ENCODE measurements at regions not wholly inside any gene's neighbourhood (a gene's known extent, or its start where the extent isn't known, plus 50 kb on each side); places are given as distances from the start of the nearest gene placed in this dataset.

- no peak for TF ChIP-seq CTCF (IDR thresholded peaks at IDR 0.05; ENCODE audit: control extremely low read depth, extremely low read depth, low read depth, missing control alignments)
- ChIA-PET POLR2A (no interaction called here), CTCF (interaction anchor here (1.0 to 1.8 kb wide), 4 partner anchors 9 to 533 kb away, joined by 3 to 6 read pairs (median 4); no protein-coding TSS in a partner anchor)
- no peak for DNase-seq (ENCODE audit: extremely low spot score)
Measured at GRCh38 chr5:81906086-81906485, 65.7 kb upstream of the ATG10 start.

- DNase-seq (ENCODE audit: extremely low spot score) = no peak
- TF ChIP-seq CTCF (IDR thresholded peaks at IDR 0.05; ENCODE audit: control extremely low read depth, extremely low read depth, low read depth, missing control alignments) = no peak
- POLR2A ChIA-PET = no interaction called here
- CTCF ChIA-PET = interaction anchor here (1.1 kb wide), 1 partner anchor 18 kb away, joined by 3 read pairs; no protein-coding TSS in a partner anchor
Measured at GRCh38 chr5:81904861-81905260, 67.0 kb upstream of the ATG10 start.

GRCh38 chr5:81904166-81904565, 67.7 kb upstream of the ATG10 start:
- CTCF ChIA-PET = interaction anchor here (1.1 kb wide), 1 partner anchor 19 kb away, joined by 3 read pairs; no protein-coding TSS in a partner anchor
- POLR2A ChIA-PET = no interaction called here
- TF ChIP-seq CTCF (IDR thresholded peaks at IDR 0.05; ENCODE audit: control extremely low read depth, extremely low read depth, low read depth, missing control alignments) = no peak
- DNase-seq (ENCODE audit: extremely low spot score) = no peak

- no peak for DNase-seq (ENCODE audit: extremely low spot score)
- TF ChIP-seq CTCF (IDR thresholded peaks at IDR 0.05; ENCODE audit: control extremely low read depth, extremely low read depth, low read depth, missing control alignments) = no peak
- CTCF ChIA-PET = no interaction called here
- POLR2A ChIA-PET = no interaction called here
Measured at GRCh38 chr5:81901586-81901985, 70.2 kb upstream of the ATG10 start.

GRCh38 chr5:81899123-81899522, 72.7 kb upstream of the ATG10 start:
- no peak for TF ChIP-seq CTCF (IDR thresholded peaks at IDR 0.05; ENCODE audit: control extremely low read depth, extremely low read depth, low read depth, missing control alignments)

GRCh38 chr5:81898403-81898802, 73.4 kb upstream of the ATG10 start:
- no peak for DNase-seq (ENCODE audit: extremely low spot score)
- TF ChIP-seq CTCF (IDR thresholded peaks at IDR 0.05; ENCODE audit: control extremely low read depth, extremely low read depth, low read depth, missing control alignments) = no peak
- POLR2A ChIA-PET = no interaction called here
- CTCF ChIA-PET = no interaction called here

More at GRCh38 chr5:81899123-81899522, 72.7 kb upstream of the ATG10 start:
- ChIA-PET POLR2A (no interaction called here), CTCF (no interaction called here)
- no peak for DNase-seq (ENCODE audit: extremely low spot score)

GRCh38 chr5:81896764-81897163, 75.1 kb upstream of the ATG10 start:
- TF ChIP-seq CTCF (IDR thresholded peaks at IDR 0.05; ENCODE audit: control extremely low read depth, extremely low read depth, low read depth, missing control alignments) = no peak
- ChIA-PET CTCF (interaction anchor here (1.1 kb wide), 1 partner anchor 10 kb away, joined by 4 read pairs; no protein-coding TSS in a partner anchor), POLR2A (no interaction called here)
- DNase-seq (ENCODE audit: extremely low spot score) = no peak

All from GM10248 (cell line).